ENCODE measurements at regions not wholly inside any gene's neighbourhood (a gene's known extent, or its start where the extent isn't known, plus 50 kb on each side); places are given as distances from the start of the nearest gene placed in this dataset.

- H3K27ac ChIP-seq = no peak overlapping the region
- no peaks in the 10 kb centered on the region for H3K27me3 ChIP-seq
- TF ChIP-seq CTCF (IDR thresholded peaks at IDR 0.05; ENCODE audit: low read depth, low read length) = no peak
- peak in 1 of 2 donors; percentile 14 for DNase-seq (ENCODE audit: low read depth in 1 of 2, low spot score in 1 of 2)
- no peaks in the 10 kb centered on the region for H3K9me3 ChIP-seq (ENCODE audit: low read depth)
- no peak overlapping the region for H3K4me3 ChIP-seq
- H3K36me3 ChIP-seq = no peaks in the 10 kb centered on the region
- no peaks in the 10 kb centered on the region for H3K4me1 ChIP-seq (ENCODE audit: low read depth)
Observed at GRCh38 chr9:3773362-3774060, 247.7 kb upstream of the RFX3 start.

- no peak for TF ChIP-seq CTCF (IDR thresholded peaks at IDR 0.05; ENCODE audit: low read depth, low read length)
- no peaks in the 10 kb centered on the region for H3K4me1 ChIP-seq (ENCODE audit: low read depth)
- H3K4me3 ChIP-seq = no peak overlapping the region
- H3K36me3 ChIP-seq = no peaks in the 10 kb centered on the region
- H3K27ac ChIP-seq = no peak overlapping the region
- H3K9me3 ChIP-seq (ENCODE audit: low read depth) = no peaks in the 10 kb centered on the region
- no peaks in the 10 kb centered on the region for H3K27me3 ChIP-seq
- no peak for DNase-seq (ENCODE audit: low read depth in 1 of 2, low spot score in 1 of 2)
Observed at GRCh38 chr9:3769646-3770045, 243.8 kb upstream of the RFX3 start.

GRCh38 chr9:3768712-3769457 lies 243.1 kb upstream of the RFX3 start:
- no peak overlapping the region for H3K27ac ChIP-seq
- H3K4me1 ChIP-seq (ENCODE audit: low read depth) = no peaks in the 10 kb centered on the region
- H3K4me3 ChIP-seq = no peak overlapping the region
- peak in 1 of 2 donors; percentile 70 for DNase-seq (ENCODE audit: low read depth in 1 of 2, low spot score in 1 of 2)
- no peaks in the 10 kb centered on the region for H3K9me3 ChIP-seq (ENCODE audit: low read depth)
- TF ChIP-seq CTCF (IDR thresholded peaks at IDR 0.05; ENCODE audit: low read depth, low read length) = no peak
- H3K27me3 ChIP-seq = no peaks in the 10 kb centered on the region
- H3K36me3 ChIP-seq = no peaks in the 10 kb centered on the region

- peak in 1 of 2 donors; percentile 15 for DNase-seq (ENCODE audit: low read depth in 1 of 2, low spot score in 1 of 2)
- no peaks in the 10 kb centered on the region for H3K9me3 ChIP-seq (ENCODE audit: low read depth)
- no peaks in the 10 kb centered on the region for H3K4me1 ChIP-seq (ENCODE audit: low read depth)
- no peaks in the 10 kb centered on the region for H3K36me3 ChIP-seq
- H3K4me3 ChIP-seq = no peak overlapping the region
- H3K27ac ChIP-seq = no peak overlapping the region
- TF ChIP-seq CTCF (IDR thresholded peaks at IDR 0.05; ENCODE audit: low read depth, low read length) = no peak
- H3K27me3 ChIP-seq = no peaks in the 10 kb centered on the region
Observed at GRCh38 chr9:3768286-3768685, 242.5 kb upstream of the RFX3 start.

GRCh38 chr9:3762076-3762475 lies 236.3 kb upstream of the RFX3 start:
- H3K27me3 ChIP-seq = no peaks in the 10 kb centered on the region

More at GRCh38 chr9:3762076-3762475, 236.3 kb upstream of the RFX3 start:
- DNase-seq (ENCODE audit: low read depth in 1 of 2, low spot score in 1 of 2) = no peak
- Histone ChIP-seq H3K4me3 (no peak overlapping the region), H3K36me3 (no peaks in the 10 kb centered on the region), H3K9me3 (ENCODE audit: low read depth) (no peaks in the 10 kb centered on the region), H3K4me1 (ENCODE audit: low read depth) (no peaks in the 10 kb centered on the region), H3K27ac (no peak overlapping the region)
- no peak for TF ChIP-seq CTCF (IDR thresholded peaks at IDR 0.05; ENCODE audit: low read depth, low read length)

All from cardiac muscle cell (in vitro differentiated cells and primary cell).